ENCODE measurements at regions not wholly inside any gene's neighbourhood (a gene's known extent, or its start where the extent isn't known, plus 50 kb on each side); places are given as distances from the start of the nearest gene placed in this dataset.

GRCh38 chr6:21739838-21740237 is 146.3 kb downstream of the SOX4 start:
- DNase-seq (ENCODE audit: extremely low spot score), result peak; percentile 77
- TF ChIP-seq POLR2AphosphoS5 (IDR thresholded peaks at IDR 0.05), result no peak
- TF ChIP-seq POLR2A (IDR thresholded peaks at IDR 0.05; ENCODE audit: low read depth), result no peak
- TF ChIP-seq EP300 (IDR thresholded peaks at IDR 0.05), result no peak
- TF ChIP-seq, protein P1, sequence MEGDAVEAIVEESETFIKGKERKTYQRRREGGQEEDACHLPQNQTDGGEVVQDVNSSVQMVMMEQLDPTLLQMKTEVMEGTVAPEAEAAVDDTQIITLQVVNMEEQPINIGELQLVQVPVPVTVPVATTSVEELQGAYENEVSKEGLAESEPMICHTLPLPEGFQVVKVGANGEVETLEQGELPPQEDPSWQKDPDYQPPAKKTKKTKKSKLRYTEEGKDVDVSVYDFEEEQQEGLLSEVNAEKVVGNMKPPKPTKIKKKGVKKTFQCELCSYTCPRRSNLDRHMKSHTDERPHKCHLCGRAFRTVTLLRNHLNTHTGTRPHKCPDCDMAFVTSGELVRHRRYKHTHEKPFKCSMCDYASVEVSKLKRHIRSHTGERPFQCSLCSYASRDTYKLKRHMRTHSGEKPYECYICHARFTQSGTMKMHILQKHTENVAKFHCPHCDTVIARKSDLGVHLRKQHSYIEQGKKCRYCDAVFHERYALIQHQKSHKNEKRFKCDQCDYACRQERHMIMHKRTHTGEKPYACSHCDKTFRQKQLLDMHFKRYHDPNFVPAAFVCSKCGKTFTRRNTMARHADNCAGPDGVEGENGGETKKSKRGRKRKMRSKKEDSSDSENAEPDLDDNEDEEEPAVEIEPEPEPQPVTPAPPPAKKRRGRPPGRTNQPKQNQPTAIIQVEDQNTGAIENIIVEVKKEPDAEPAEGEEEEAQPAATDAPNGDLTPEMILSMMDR (IDR thresholded peaks at IDR 0.05), result no peak
- Histone ChIP-seq H3K4me1 (peaks cover 5 to 77% (median 63%) of the 10 kb centered on the region in 4 donors), H3K9me3 (no peaks in the 10 kb centered on the region), H3K4me3 (no peak overlapping the region), H3K27ac (replicated peaks in 1 of 4) (no peak overlapping the region), H3K27me3 (no peaks in the 10 kb centered on the region), H3K36me3 (no peaks in the 10 kb centered on the region)
- WGBS, result 88% methylated on average over 5 of the region's 5 CpGs
- intact Hi-C loops (cut with DNase I), result loop anchor here (5.0 to 10.0 kb wide), 2 partner anchors 58 to 145 kb away; partner anchors contain the start of gene SOX4

- H3K36me3 ChIP-seq, result no peaks in the 10 kb centered on the region
- peak overlapping the region in 3 of 4 donors; percentile 64 to 80 (median 71) for H3K27ac ChIP-seq (replicated peaks in 1 of 4)
- 53% methylated on average over 4 of the region's 4 CpGs for WGBS
- H3K27me3 ChIP-seq, result no peaks in the 10 kb centered on the region
- DNase-seq (ENCODE audit: extremely low spot score), result no peak
- no peaks in the 10 kb centered on the region for H3K9me3 ChIP-seq
- intact Hi-C loops (cut with DNase I), result no loop called here
- H3K4me3 ChIP-seq, result peak overlapping the region in 1 of 4 donors; percentile 28
- TF ChIP-seq POLR2AphosphoS5 (IDR thresholded peaks at IDR 0.05), result no peak
- TF ChIP-seq EP300 (IDR thresholded peaks at IDR 0.05), result no peak
- no peak for TF ChIP-seq POLR2A (IDR thresholded peaks at IDR 0.05; ENCODE audit: low read depth)
- TF ChIP-seq, protein P1 (IDR thresholded peaks at IDR 0.05), result no peak
- peaks cover 5 to 70% (median 56%) of the 10 kb centered on the region in 4 donors for H3K4me1 ChIP-seq
Measured at GRCh38 chr6:21740376-21741124, 147.0 kb downstream of the SOX4 start.

DNA sequence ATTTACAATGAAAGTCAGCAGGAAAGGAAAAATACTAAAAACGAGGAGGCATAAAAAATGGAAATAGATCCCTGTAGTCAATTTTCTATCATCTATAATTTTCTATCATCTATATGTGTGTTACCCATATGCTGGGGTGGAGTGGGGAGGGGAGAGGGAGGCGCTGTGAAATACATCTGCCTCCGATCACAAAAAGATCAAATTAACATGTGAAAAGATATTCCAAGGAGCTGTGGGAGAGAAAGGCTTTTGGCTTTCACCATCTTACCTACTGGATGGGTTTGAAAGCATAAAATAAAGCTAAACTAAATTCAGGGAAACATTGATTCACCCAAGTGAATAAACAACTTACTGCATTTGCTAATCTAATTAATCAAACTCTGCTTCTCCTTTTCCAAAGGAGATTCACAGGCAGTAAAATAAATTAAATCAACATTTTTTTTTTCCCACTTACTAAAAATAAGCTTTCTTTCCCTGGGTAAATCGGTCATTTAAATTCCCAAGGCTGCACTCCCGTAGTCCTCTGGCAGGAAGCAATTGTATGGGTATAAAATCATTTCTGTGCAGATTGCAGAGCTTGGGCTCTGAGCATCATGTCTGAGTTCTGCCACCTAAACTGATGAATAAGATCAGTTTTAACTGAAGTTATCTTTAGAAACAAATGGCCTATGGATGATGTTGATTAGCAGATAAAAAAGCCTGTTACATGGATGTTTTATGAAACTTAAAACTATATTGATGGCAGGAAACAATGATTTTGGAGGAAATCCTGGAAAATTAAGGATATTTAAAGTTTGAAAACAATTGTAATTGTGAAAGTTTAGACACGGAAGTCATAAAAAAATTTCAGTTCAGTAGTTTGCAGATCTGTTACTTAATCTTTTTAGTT is 147.9 kb downstream of the SOX4 start:
- peak; percentile 64 for DNase-seq (ENCODE audit: extremely low spot score)
- intact Hi-C loops (cut with DNase I), result no loop called here
- 33% methylated on average over 6 of the region's 6 CpGs for WGBS
- H3K36me3 ChIP-seq, result no peaks in the 10 kb centered on the region
- no peaks in the 10 kb centered on the region for H3K9me3 ChIP-seq
- TF ChIP-seq POLR2A (IDR thresholded peaks at IDR 0.05; ENCODE audit: low read depth), result no peak
- TF ChIP-seq, protein P1 (IDR thresholded peaks at IDR 0.05), result no peak
- TF ChIP-seq POLR2AphosphoS5 (IDR thresholded peaks at IDR 0.05), result no peak
- no peak for TF ChIP-seq EP300 (IDR thresholded peaks at IDR 0.05)
- H3K4me3 ChIP-seq, result peak overlapping the region in 2 of 4 donors; percentile 1 to 28
- peaks cover 5 to 61% (median 53%) of the 10 kb centered on the region in 4 donors for H3K4me1 ChIP-seq
- peak overlapping the region; percentile 53 to 80 (median 68) for H3K27ac ChIP-seq (replicated peaks in 1 of 4)
- H3K27me3 ChIP-seq, result no peaks in the 10 kb centered on the region

GRCh38 chr6:21742238-21742660 is 148.7 kb downstream of the SOX4 start:
- peak overlapping the region in 2 of 4 donors; percentile 1 to 28 for H3K4me3 ChIP-seq
- DNase-seq (ENCODE audit: extremely low spot score), result peak; percentile 31
- H3K36me3 ChIP-seq, result no peaks in the 10 kb centered on the region
- intact Hi-C loops (cut with DNase I), result no loop called here
- H3K9me3 ChIP-seq, result no peaks in the 10 kb centered on the region
- H3K27ac ChIP-seq (replicated peaks in 1 of 4), result peak overlapping the region; percentile 53 to 80 (median 68)
- H3K27me3 ChIP-seq, result no peaks in the 10 kb centered on the region
- WGBS, result 47% methylated on average over 6 of the region's 6 CpGs
- TF ChIP-seq POLR2AphosphoS5 (IDR thresholded peaks at IDR 0.05) (peak in 1 of 2 donors; percentile 7), EP300 (IDR thresholded peaks at IDR 0.05) (no peak)
- TF ChIP-seq, protein P1 (IDR thresholded peaks at IDR 0.05), result no peak
- peaks cover 5 to 61% (median 53%) of the 10 kb centered on the region in 4 donors for H3K4me1 ChIP-seq

Data from esophagus muscularis mucosa (tissue), 4 donors.